CD4-positive, alpha-beta T cell treated with Interferon gamma for 1 hour (primary cell): ENCODE measurements at regions not wholly inside any gene's neighbourhood (a gene's known extent, or its start where the extent isn't known, plus 50 kb on each side); places are given as distances from the start of the nearest gene placed in this dataset.
"Not testable (repeated sequence)": the region's sequence is repeated elsewhere in the genome, so short reads cannot be mapped to it uniquely, and the experiment has no call there.

ENCODE experiments used
- DNase-seq: peaks from one replicate; pipeline ENCODE4 v3.0.0-alpha.2; 2020

DNA sequence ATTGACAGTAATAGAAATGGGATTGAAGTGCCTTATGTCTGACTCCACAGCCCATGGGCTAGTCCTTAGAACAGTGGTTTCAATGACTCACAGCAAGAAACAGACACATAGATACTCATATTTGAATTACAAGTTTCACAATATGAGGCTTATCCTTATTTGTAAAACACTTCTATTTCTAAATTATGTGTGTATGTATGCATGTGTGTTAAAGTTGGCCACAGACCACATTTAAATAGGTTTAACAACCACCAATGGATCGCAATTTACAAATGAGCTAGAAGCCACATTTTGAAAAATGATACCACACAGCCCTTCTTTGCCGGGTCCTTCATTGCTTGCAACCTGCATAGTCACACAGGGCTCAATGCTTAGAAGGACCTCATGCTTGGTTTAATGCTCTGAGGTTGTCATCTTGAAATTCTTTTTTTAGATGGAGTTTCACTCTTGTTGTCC lies 157.8 kb upstream of the PREP start:
- no peak for DNase-seq

DNA sequence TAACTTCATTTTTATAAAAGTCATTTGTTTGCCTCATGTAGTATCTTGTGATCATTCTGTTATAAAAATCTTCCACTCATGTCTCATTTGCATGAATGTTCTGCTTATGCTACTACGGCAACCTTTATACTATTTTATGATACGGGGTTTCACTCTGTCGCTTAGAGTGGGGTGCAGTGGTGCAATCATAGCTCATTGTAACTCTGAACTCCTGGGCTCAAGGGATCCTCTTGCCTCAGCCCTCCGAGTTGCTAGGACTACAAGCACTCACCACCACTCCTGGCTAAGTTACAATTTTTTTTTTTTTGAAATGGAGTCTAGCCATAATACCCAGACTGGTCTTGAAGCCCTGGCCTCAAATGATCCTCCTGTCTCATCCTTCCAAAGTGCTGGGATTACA lies 154.4 kb upstream of the PREP start:
- no peak for DNase-seq

DNA sequence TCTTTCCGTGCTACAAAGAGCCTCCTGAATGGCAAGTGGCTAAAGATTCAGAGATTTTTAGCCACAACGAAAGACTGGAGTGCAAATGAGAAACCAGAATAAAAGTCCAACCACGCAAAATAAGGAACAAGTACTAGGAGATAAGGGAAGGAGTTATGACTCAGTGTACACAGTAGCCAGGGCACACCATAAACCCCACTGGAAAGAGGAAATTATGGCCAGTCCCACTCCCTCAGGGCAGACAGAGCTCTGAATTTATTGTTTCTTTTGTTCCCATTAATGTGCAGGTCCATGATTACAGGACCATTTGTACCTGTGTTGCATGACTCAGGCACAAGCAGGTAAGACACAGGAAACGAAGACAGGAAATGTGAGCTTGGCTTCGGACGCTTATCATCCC lies 150.3 kb upstream of the PREP start:
- DNase-seq = peak; percentile 5

GRCh38 chr6:105550955-105551620 lies 148.2 kb upstream of the PREP start:
- no peak for DNase-seq

- no peak for DNase-seq
These were observed 143.9 kb upstream of the PREP start for GRCh38 chr6:105546754-105547153.

DNA sequence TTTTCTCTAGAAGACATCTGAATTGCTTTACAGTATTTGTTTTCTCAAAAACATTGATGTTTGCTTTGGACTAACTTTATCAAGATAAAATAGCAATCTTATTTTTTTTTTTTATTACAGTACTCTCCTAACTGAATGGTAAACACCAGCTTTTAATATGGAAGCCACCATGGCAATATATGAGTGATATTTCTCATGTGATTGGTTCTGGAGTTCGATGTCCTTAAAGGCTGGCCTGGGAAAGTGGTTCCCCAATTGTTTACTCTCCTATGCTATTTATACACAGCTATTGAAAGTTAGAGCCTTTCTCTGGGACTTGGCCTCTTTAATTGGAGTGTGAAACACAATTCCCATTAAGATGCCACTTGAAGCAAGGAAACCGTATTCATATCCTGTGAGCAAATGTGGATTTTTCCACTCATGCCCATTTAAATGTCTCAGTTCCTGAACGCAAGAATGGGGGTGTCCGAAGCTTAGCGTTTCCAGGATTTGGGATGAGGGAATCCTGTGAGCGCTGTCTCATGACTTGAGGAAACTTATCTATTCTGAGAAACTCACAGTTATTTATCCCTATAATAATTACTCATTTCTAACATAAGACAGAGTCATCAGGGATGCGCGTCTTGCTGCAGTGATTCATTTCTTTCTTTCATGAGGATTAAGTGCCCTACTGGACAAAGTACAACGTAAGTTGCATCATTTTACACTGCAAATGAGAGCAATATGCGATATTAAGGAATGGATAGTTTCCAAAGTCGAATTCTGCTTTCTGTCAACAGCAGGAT lies 143.3 kb upstream of the PREP start:
- DNase-seq = no peak

DNA sequence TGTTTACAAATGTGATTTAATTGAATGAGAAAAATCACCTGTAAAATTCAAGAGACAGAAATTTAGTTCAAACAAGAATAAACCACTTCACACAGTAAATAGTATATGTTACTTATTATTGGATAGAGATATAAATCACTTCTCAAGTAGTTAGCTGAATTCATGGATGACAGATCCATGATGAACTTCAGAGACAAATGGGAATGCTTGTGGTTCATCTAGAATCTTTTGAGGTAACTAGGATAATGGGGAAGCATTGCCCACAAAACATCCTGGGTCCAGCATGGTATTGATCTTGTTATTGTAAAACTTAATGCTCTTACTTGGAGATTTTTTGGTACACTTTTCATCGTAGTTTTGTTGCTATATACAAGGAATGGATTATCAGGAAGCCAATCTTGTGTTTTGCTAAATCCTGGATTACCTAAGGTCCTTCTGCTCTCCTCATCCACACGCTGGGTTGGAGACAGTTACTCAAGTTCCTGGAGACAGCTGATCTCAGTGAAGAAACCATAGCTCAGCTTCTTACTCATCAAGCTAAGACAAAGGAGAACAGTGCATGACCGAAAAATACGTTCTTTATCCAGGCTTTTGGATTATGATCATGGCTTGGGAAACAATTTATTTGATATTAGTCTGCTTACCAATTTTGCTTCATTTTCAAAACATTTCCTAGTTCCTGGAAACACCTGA lies 142.5 kb upstream of the PREP start:
- no peak for DNase-seq

DNA sequence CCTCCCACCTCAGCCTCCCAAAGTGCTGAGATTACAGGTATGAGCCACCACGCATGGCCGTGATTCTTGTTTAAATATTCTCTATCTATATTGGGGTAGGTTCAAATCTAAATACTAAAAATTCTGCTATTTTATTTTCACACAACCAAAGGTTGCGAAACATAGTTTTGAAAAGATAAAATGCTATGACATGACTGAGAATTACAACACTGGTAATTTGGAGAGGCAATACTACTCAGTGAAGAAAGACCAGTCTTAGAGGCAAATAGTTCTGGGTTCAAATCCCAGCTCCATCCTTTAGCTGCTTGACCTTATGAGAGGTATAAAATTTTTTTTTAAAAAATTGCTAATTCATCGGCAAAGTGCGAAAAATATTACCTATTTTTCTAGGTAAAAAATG lies 137.0 kb upstream of the PREP start:
- no peak for DNase-seq

GRCh38 chr6:105537981-105538578 lies 135.2 kb upstream of the PREP start:
- no peak for DNase-seq

GRCh38 chr6:105536961-105537360 lies 134.1 kb upstream of the PREP start:
- no peak for DNase-seq

DNA sequence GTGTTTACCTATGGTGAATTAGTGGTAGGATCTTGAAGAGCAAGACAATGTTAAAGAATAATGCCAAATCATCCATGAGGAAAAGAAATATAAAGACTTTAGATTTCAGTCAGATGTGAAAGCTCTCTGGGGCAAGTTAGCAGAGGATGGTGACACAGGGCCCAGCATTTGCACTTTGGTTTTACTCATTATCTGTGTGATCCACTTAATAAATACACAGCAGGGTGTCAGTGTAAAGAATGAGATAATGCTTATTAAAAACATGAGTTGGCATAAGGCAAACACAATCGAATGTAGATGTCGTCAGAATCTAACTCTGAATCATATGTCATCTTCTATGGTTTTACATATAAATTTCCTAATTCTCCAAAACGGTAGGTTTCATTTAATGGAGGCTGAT lies 130.4 kb upstream of the PREP start:
- DNase-seq = no peak

DNA sequence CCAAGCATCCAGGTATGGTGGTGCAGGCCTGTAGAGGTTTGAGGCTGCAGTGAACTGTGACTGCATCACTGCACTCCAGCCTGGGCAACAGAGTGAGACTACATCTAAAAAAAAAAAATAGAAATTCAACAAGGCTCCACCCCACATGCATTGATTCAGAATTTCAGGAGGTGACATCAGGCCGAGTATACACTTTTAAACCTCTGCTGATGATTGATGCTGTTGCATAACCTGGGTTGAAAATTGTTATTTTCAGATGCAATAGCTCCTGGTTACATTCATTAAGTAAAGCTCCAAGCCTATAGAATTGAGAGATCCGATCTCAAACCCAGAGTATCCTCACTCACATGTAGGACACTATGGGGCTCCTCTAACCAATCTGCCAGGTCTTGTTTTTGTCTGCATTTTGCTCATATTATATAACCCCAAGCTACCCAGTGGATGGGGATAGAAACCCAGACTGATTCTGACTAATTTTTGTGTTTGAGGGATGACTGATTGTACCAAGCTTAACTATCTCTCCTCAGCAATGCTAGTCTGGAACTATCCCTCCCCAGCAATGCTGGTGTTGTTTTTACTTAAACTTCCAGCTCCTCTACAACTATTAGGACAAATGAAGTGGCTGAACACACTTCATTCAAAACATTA lies 123.5 kb upstream of the PREP start:
- no peak for DNase-seq

GRCh38 chr6:105522626-105523322 lies 119.9 kb upstream of the PREP start:
- no peak for DNase-seq

DNA sequence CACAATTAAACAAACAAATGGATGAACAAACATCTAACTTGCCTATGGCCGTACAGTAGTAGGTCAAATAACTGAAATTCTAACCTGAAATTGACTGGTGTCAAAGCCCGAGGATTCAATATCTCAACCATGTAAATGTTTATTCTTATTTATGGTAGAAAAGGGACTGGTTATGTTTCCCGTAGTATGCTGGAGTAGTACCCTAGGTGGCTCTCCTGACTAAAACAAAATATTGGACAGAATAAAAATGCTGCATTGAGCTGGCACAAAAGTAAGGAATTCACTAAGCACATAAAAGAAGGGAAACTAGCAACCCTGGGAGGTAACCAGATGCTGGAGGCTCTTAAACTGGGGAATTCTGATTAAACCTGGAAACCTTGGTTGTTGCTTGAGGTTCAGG lies 117.1 kb upstream of the PREP start:
- DNase-seq = no peak

DNA sequence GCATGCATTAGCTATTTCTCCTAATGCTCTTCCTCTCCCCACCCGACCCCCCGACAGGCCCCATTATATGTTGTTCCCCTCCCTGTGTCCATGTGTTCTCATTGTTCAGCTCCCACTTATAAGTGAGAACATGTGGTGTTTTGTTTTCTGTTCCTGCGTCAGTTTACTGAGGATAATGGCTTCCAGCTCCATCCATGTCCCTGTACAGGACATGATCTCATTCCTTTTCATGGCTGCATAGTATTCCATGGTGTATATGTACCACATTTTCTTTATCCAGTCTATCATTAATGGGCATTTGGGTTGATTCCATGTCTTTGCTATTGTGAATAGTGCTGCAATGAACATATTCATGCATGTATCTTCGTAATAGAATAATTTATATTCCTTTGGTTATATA lies 116.1 kb upstream of the PREP start:
- DNase-seq = not testable (repeated sequence)

DNA sequence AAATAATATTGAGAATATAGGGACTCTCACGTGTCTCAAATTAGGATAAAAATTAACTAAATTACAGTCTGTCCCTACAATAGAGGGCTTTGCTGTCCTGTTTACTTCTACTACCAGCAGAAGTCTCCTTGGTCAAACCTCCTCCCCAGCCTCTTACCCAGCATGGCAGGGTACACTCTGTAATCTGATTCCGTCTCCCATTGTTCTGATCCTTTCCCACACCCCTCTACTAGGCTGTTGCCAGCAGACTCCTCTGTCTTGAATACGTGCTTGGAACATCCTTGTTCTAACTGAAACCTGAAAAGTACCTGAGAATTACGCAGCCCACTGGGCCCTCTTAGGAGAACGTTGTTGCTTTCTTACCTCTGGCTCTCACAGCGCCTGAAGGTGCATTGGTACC lies 112.2 kb upstream of the PREP start:
- no peak for DNase-seq

DNA sequence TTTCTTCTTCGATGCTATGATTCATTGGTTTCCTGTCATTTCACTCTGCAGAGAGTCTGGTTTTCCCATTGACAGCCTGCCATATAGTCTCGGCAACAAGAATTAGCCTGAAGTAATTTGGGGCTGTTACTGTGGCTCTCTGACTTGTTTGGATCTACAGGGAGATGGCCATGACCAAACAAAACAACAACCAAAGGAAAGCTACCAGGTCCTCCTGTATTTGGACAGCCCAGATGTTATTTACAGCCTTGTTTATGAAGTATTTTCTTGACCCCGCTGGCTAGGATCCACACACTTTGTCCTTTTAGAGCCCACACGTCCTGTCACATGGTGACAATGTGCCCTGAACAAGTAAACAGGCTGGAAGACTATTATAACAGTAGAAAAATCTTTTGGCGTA lies 111.4 kb upstream of the PREP start:
- DNase-seq = no peak

DNA sequence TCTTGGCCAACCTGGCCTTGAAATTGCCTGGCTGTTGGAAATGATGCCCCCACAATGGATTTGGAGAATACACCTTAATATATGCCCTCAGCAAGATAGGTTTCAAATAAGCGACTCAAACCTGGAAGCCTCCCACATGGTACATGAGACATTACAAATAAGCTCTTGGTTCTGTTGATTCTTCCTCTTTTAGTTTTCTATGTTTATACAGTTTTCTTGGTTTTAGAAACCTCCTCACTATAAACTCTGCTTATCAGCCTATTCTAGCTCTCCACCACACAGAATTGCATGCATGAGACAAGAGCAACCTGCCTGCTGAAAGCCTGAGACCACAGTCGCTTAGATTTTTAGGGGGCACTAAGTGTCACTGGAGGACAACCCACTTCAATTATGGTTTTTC lies 108.8 kb upstream of the PREP start:
- DNase-seq = no peak

DNA sequence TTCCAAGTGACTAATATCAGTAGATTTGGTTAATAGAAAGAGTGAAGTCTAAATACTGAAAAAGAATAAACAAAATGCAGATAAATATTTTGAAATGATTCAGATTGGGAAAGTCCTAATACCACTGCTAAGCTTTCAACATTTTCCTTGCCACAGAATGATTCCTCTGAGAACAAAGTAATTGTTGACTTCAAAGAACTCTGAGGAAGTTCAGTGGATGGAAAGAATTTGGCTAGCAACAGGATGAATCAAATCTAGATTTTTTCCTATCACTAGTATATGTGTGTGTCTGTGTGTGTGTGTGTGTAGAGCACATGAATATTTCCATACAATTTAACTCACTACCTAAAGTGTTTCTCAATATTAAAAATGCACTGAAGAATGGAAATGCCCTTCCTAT lies 107.9 kb upstream of the PREP start:
- no peak for DNase-seq

GRCh38 chr6:105509506-105510331 lies 106.8 kb upstream of the PREP start:
- DNase-seq = no peak

DNA sequence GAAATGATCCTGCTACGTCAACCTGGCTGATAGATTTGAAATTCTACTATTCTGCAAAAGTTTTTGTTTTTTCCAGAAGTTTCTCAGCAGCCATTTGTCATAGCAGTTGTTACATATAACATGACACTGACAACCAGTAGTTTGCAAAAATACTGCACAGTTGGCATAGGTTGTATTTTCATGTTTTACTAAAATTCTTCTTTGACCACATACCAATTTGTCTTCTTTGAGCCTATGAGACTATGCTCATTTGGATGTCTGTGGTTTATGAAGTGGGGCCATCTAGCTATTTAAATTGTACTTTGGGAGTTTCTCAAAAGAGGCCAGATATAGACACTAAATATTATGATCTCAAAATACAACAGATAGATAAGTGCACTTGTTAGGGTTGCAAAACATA lies 104.9 kb upstream of the PREP start:
- no peak for DNase-seq

DNA sequence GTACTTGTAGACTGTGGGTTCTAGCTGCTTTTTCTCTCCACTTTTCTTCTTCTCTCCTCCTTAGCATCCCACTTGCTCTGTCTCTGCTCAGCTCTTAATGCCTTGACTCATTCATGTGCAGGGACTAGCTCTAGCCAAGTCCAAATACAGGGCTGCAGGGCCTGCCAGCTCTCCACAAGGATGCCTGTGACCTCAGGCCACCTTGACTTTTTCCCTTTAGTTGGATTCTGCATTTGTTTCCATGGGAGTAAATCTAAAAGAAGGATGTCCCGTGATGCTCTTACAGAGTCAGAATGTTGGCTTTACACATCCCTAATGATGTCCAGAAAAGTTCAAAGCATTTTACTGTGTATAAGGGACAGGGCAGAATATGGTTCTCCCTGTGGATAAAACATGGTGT lies 101.8 kb upstream of the PREP start:
- no peak for DNase-seq
